Neural cell (in vitro differentiated cells): ENCODE measurements at regions not wholly inside any gene's neighbourhood (a gene's known extent, or its start where the extent isn't known, plus 50 kb on each side); places are given as distances from the start of the nearest gene placed in this dataset.

ENCODE experiments used
- H2AFZ ChIP-seq: fragments of 200-600, 300-800 bp; sonication (generic), shearing (Covaris generic); 2 replicates; pipeline ENCODE4 v1.6.0; 2014; ENCODE audit warnings: low read depth, mild to moderate bottlenecking, antibody characterized with exemption, low read length, moderate library complexity
- H3F3A ChIP-seq: fragments of 200-600 bp; shearing (Covaris generic); 2 replicates; pipeline ENCODE4 v1.6.1; 2016; ENCODE audit warnings: mild to moderate bottlenecking, moderate library complexity, mixed read lengths, antibody characterized with exemption, low read length; ENCODE audit not compliant: insufficient read depth, poor library complexity, severe bottlenecking
- H3K27ac ChIP-seq: fragments of 200-600, 300-800 bp; sonication (generic), shearing (Covaris generic); 2 replicates; pipeline ENCODE4 v1.5.1; 2014; ENCODE audit warnings: mild to moderate bottlenecking, low read length, moderate library complexity
- H3K27me3 ChIP-seq: fragments of 300-800, 200-600 bp; sonication (generic), shearing (Covaris generic); 2 replicates; pipeline ENCODE4 v1.6.0; 2014; ENCODE audit warnings: mild to moderate bottlenecking, low read depth, low read length, moderate library complexity; ENCODE audit not compliant: insufficient read depth
- H3K36me3 ChIP-seq: fragments of 300-800, 200-600 bp; sonication (generic), shearing (Covaris generic); 2 replicates; pipeline ENCODE4 v1.5.1; 2014; ENCODE audit warnings: mild to moderate bottlenecking, antibody characterized with exemption, low read length, moderate library complexity; ENCODE audit not compliant: insufficient read depth
- H3K4me2 ChIP-seq: fragments of 300-800, 200-600 bp; sonication (generic), shearing (Covaris generic); 2 replicates; pipeline ENCODE4 v1.6.0; 2014; ENCODE audit warnings: mild to moderate bottlenecking, low read length
- H3K4me3 ChIP-seq: fragments of 300-800, 200-600 bp; sonication (generic), shearing (Covaris generic); 2 replicates; pipeline ENCODE4 v1.5.1; 2014; ENCODE audit warnings: mild to moderate bottlenecking, low read length, moderate library complexity
- H3K79me2 ChIP-seq: fragments of 200-600 bp; shearing (Covaris generic); replicated peaks from 2 replicates; pipeline ENCODE4 v1.6.0; 2014; ENCODE audit warnings: mild to moderate bottlenecking, low read length, moderate library complexity; ENCODE audit not compliant: insufficient read depth
- H3K9ac ChIP-seq: fragments of 300-800, 200-600 bp; sonication (generic), shearing (Covaris generic); 2 replicates; pipeline ENCODE4 v1.6.1; 2016; ENCODE audit warnings: mild to moderate bottlenecking, low read length, mixed read lengths
- H3K9me2 ChIP-seq: fragments of 200-600 bp; shearing (Covaris generic); 2 replicates; pipeline ENCODE4 v1.6.1; 2016; ENCODE audit warnings: mild to moderate bottlenecking, low read length, mixed read lengths; ENCODE audit not compliant: insufficient read depth
- H3K9me3 ChIP-seq: fragments of 200-600, 300-800 bp; sonication (generic), shearing (Covaris generic); 2 replicates; pipeline ENCODE4 v1.6.1; 2016; ENCODE audit warnings: mild to moderate bottlenecking, mixed run types, low read length, moderate library complexity, mixed read lengths
- H4K20me1 ChIP-seq: fragments of 200-600 bp; shearing (Covaris generic); 2 replicates; pipeline ENCODE4 v1.6.1; 2016; ENCODE audit warnings: mild to moderate bottlenecking, mixed run types; ENCODE audit not compliant: insufficient read depth
- EP300 ChIP-seq: fragments of 450-650 bp; conservative IDR thresholded peaks from 2 replicates; pipeline ENCODE4 v1.6.1; 2014; ENCODE audit warnings: antibody characterized with exemption, mild to moderate bottlenecking, moderate library complexity; ENCODE audit not compliant: poor library complexity, severe bottlenecking
- EZH2 ChIP-seq: fragments of 200-600, 300-800 bp; shearing (Covaris generic), sonication (generic); IDR thresholded peaks from 2 replicates; pipeline ENCODE4 v1.6.1; 2014; ENCODE audit warnings: antibody characterized with exemption, low read length, borderline replicate concordance, mild to moderate bottlenecking; ENCODE audit not compliant: insufficient read depth, poor library complexity, severe bottlenecking
- MXI1 ChIP-seq: fragments of 450-650 bp; conservative IDR thresholded peaks from 2 replicates; pipeline ENCODE4 v1.6.1; 2014; ENCODE audit warnings: antibody characterized with exemption, mild to moderate bottlenecking; ENCODE audit not compliant: poor library complexity, severe bottlenecking
- POLR2AphosphoS5 ChIP-seq: IDR thresholded peaks from 2 replicates; pipeline ENCODE4 v1.6.1; 2012
- RAD21 ChIP-seq: fragments of 450-650 bp; conservative IDR thresholded peaks from 2 replicates; pipeline ENCODE4 v1.6.1; 2014; ENCODE audit warnings: antibody characterized with exemption, mild to moderate bottlenecking, moderate library complexity
- SMC3 ChIP-seq: fragments of 450-650 bp; conservative IDR thresholded peaks from 2 replicates; pipeline ENCODE4 v1.6.1; 2014; ENCODE audit warnings: antibody characterized with exemption, mild to moderate bottlenecking, moderate library complexity; ENCODE audit not compliant: poor library complexity
- TAF1 ChIP-seq: IDR thresholded peaks from 2 replicates; pipeline ENCODE4 v1.6.1; 2012; ENCODE audit warnings: low read depth
- TF ChIP-seq, protein P1 (sequence below): IDR thresholded peaks from 2 replicates; pipeline ENCODE4 v1.6.1; 2012; ENCODE audit warnings: borderline replicate concordance
- TF ChIP-seq, protein P2 (sequence below): fragments of 450-650 bp; IDR thresholded peaks from 2 replicates; pipeline ENCODE4 v1.5.1; 2014; ENCODE audit warnings: antibody characterized with exemption, mild to moderate bottlenecking, moderate library complexity; ENCODE audit not compliant: poor library complexity, severe bottlenecking

DNA sequence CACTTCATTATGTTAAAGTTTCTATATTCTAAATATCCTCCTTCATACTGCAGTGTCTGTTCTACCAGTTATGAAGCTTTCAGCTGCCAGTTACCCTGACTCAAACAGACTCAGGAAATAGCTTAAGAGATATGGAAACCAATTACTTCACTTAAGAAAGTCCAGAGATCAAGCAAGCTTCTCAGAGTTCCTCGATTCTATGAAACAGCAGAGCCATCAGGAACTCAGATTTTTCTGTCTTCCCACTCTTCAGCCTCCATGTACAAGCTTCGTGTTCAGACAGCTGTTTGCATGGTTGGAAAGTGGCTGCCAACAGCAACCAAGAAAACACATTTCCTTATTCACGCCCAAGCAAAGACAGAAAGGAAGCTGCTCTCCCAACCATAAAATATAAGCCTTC lies 216.1 kb downstream of the ACTL7B start:
- Histone ChIP-seq H3K9me3 (no peaks in the 10 kb centered on the region), H2AFZ (no peak overlapping the region), H3K4me3 (no peak overlapping the region), H3K27ac (no peak overlapping the region), H3F3A (no peaks in the 10 kb centered on the region), H3K36me3 (no peaks in the 10 kb centered on the region), H3K4me2 (no peak overlapping the region), H4K20me1 (no peaks in the 10 kb centered on the region), H3K9ac (no peak overlapping the region), H3K9me2 (no peaks in the 10 kb centered on the region), H3K79me2 (no peaks in the 10 kb centered on the region), H3K27me3 (no peaks in the 10 kb centered on the region)
- no peak for TF ChIP-seq SMC3
- TF ChIP-seq, protein P1, sequence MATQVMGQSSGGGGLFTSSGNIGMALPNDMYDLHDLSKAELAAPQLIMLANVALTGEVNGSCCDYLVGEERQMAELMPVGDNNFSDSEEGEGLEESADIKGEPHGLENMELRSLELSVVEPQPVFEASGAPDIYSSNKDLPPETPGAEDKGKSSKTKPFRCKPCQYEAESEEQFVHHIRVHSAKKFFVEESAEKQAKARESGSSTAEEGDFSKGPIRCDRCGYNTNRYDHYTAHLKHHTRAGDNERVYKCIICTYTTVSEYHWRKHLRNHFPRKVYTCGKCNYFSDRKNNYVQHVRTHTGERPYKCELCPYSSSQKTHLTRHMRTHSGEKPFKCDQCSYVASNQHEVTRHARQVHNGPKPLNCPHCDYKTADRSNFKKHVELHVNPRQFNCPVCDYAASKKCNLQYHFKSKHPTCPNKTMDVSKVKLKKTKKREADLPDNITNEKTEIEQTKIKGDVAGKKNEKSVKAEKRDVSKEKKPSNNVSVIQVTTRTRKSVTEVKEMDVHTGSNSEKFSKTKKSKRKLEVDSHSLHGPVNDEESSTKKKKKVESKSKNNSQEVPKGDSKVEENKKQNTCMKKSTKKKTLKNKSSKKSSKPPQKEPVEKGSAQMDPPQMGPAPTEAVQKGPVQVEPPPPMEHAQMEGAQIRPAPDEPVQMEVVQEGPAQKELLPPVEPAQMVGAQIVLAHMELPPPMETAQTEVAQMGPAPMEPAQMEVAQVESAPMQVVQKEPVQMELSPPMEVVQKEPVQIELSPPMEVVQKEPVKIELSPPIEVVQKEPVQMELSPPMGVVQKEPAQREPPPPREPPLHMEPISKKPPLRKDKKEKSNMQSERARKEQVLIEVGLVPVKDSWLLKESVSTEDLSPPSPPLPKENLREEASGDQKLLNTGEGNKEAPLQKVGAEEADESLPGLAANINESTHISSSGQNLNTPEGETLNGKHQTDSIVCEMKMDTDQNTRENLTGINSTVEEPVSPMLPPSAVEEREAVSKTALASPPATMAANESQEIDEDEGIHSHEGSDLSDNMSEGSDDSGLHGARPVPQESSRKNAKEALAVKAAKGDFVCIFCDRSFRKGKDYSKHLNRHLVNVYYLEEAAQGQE = no peak
- no peak for TF ChIP-seq RAD21
- TF ChIP-seq TAF1 = no peak
- no peak for TF ChIP-seq MXI1
- no peak for TF ChIP-seq POLR2AphosphoS5
- TF ChIP-seq EP300 = no peak
- TF ChIP-seq EZH2 = no peak
- TF ChIP-seq, protein P2, sequence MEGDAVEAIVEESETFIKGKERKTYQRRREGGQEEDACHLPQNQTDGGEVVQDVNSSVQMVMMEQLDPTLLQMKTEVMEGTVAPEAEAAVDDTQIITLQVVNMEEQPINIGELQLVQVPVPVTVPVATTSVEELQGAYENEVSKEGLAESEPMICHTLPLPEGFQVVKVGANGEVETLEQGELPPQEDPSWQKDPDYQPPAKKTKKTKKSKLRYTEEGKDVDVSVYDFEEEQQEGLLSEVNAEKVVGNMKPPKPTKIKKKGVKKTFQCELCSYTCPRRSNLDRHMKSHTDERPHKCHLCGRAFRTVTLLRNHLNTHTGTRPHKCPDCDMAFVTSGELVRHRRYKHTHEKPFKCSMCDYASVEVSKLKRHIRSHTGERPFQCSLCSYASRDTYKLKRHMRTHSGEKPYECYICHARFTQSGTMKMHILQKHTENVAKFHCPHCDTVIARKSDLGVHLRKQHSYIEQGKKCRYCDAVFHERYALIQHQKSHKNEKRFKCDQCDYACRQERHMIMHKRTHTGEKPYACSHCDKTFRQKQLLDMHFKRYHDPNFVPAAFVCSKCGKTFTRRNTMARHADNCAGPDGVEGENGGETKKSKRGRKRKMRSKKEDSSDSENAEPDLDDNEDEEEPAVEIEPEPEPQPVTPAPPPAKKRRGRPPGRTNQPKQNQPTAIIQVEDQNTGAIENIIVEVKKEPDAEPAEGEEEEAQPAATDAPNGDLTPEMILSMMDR = no peak

DNA sequence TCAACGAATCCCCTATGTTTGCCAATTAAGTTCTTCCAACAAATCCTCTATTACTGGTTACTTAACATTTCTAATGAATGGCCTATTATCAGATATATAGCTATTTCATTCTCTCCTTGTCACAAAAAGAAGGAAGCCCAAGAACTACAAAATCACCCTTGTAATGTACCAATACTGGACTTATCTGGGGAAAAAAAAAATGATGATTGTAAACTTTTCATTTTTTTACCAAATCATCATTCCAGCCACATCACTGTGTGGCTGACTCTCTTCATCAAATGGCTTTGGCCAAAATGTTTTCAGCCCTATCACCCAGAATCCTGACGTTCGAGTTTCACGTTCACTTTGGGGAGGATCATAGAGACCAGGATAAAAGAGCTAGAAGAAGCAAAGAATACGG lies 216.7 kb downstream of the ACTL7B start:
- H3K9ac ChIP-seq = no peak overlapping the region
- TF ChIP-seq, protein P2 = no peak
- TF ChIP-seq EP300 = no peak
- TF ChIP-seq RAD21 = no peak
- no peak for TF ChIP-seq EZH2
- no peak for TF ChIP-seq SMC3
- no peak for TF ChIP-seq POLR2AphosphoS5
- no peak for TF ChIP-seq TAF1
- TF ChIP-seq, protein P1 = no peak
- TF ChIP-seq MXI1 = no peak
- no peaks in the 10 kb centered on the region for H3F3A ChIP-seq
- H3K9me3 ChIP-seq = no peaks in the 10 kb centered on the region
- H3K36me3 ChIP-seq = no peaks in the 10 kb centered on the region
- H3K79me2 ChIP-seq = no peaks in the 10 kb centered on the region
- H3K27ac ChIP-seq = no peak overlapping the region
- H3K9me2 ChIP-seq = no peaks in the 10 kb centered on the region
- no peak overlapping the region for H3K4me3 ChIP-seq
- H4K20me1 ChIP-seq = no peaks in the 10 kb centered on the region
- H3K4me2 ChIP-seq = no peak overlapping the region
- no peak overlapping the region for H2AFZ ChIP-seq
- H3K27me3 ChIP-seq = no peaks in the 10 kb centered on the region
